OCI-LY7 (cell line): ENCODE measurements at regions not wholly inside any gene's neighbourhood (a gene's known extent, or its start where the extent isn't known, plus 50 kb on each side); places are given as distances from the start of the nearest gene placed in this dataset.

Experiments used
- BruUV-seq: library from RNA; stranded (reverse); fragments of 400-500 nt; replicated peaks from 2 replicates; lab custom pipeline; 2021; lab: Mats Ljungman, UMichigan
- CTCF ChIA-PET: fragments of 300-600 bp; sonication (Branson Sonifier 250); formaldehyde crosslinking; loops from one replicate; lab custom pipeline; 2022; ENCODE audit warnings: antibody characterized with exemption; ENCODE audit not compliant: unreplicated experiment; lab: Charles Lee
- POLR2A ChIA-PET: fragments of 300-600 bp; sonication (Branson Sonifier 250); formaldehyde crosslinking; loops from one replicate; lab custom pipeline; 2022; ENCODE audit warnings: antibody characterized with exemption; lab: Charles Lee
- DNase-seq: peaks from one replicate; pipeline ENCODE4 v3.0.0-alpha.2; 2015; ENCODE audit warnings: low spot score
- H2AFZ ChIP-seq: fragments of 200-600 bp; sonication (generic), shearing (Covaris generic); 2 replicates; pipeline ENCODE4 v1.6.1; 2014; ENCODE audit warnings: mild to moderate bottlenecking, antibody characterized with exemption, low read length, moderate library complexity
- H3K27ac ChIP-seq: fragments of 200-600 bp; sonication (generic); 2 replicates; pipeline ENCODE4 v1.5.1; 2014; ENCODE audit warnings: mixed run types, low read depth, mild to moderate bottlenecking, moderate library complexity, low read length, inconsistent platforms; ENCODE audit not compliant: poor library complexity, severe bottlenecking
- H3K36me3 ChIP-seq: fragments of 200-600 bp; sonication (generic); 2 replicates; pipeline ENCODE4 v1.6.1; 2014; ENCODE audit warnings: mild to moderate bottlenecking, antibody characterized with exemption, low read length, moderate library complexity, mixed read lengths; ENCODE audit not compliant: insufficient read depth
- H3K4me1 ChIP-seq: fragments of 200-600 bp; sonication (generic); 2 replicates; pipeline ENCODE4 v1.5.1; 2014; ENCODE audit warnings: mild to moderate bottlenecking, low read length; ENCODE audit not compliant: insufficient read depth, poor library complexity, severe bottlenecking
- H3K4me2 ChIP-seq: fragments of 200-600 bp; sonication (generic); 2 replicates; pipeline ENCODE4 v1.6.1; 2014; ENCODE audit warnings: mild to moderate bottlenecking, low read length
- H3K4me3 ChIP-seq: fragments of 200-600 bp; sonication (generic); 2 replicates; pipeline ENCODE4 v1.5.1; 2014; ENCODE audit warnings: mild to moderate bottlenecking, low read depth, low read length; ENCODE audit not compliant: poor library complexity, severe bottlenecking
- H3K79me2 ChIP-seq: fragments of 200-600 bp; sonication (generic); 2 replicates; pipeline ENCODE4 v1.6.1; 2016; ENCODE audit warnings: low read depth, mild to moderate bottlenecking, low read length, moderate library complexity, mixed read lengths; ENCODE audit not compliant: insufficient read depth
- H3K9me2 ChIP-seq: fragments of 200-600 bp; sonication (generic); 2 replicates; pipeline ENCODE4 v1.6.1; 2016; ENCODE audit warnings: mild to moderate bottlenecking, low read length, mixed read lengths; ENCODE audit not compliant: insufficient read depth
- H3K9me3 ChIP-seq: fragments of 200-600 bp; sonication (generic); 2 replicates; pipeline ENCODE4 v1.6.1; 2014; ENCODE audit warnings: mild to moderate bottlenecking, mixed run types, low read length, mixed read lengths
- H4K20me1 ChIP-seq: fragments of 200-600 bp; sonication (generic); 2 replicates; pipeline ENCODE4 v1.6.1; 2014; ENCODE audit warnings: mild to moderate bottlenecking, antibody characterized with exemption, low read length, moderate library complexity, mixed read lengths; ENCODE audit not compliant: insufficient read depth
- EZH2phosphoT487 ChIP-seq: fragments of 200-600 bp; sonication (generic); IDR thresholded peaks from 2 replicates; pipeline ENCODE4 v1.6.1; 2018; ENCODE audit warnings: low read depth, borderline replicate concordance, mild to moderate bottlenecking, mixed run types, antibody characterized with exemption, low read length, moderate library complexity, mixed read lengths
- intact Hi-C: fragments of 100-400 bp; cut with micrococcal nuclease; formaldehyde crosslinking; loops from one replicate; pipeline ENCODE4 v1.10.0; 2022; ENCODE audit not compliant: unreplicated experiment
- TF ChIP-seq, protein P1 (sequence below): fragments of 200-600 bp; sonication (generic); conservative IDR thresholded peaks from 2 replicates; pipeline ENCODE4 v1.5.1; 2014; ENCODE audit warnings: mild to moderate bottlenecking, antibody characterized with exemption, low read length, moderate library complexity, mixed read lengths

DNA sequence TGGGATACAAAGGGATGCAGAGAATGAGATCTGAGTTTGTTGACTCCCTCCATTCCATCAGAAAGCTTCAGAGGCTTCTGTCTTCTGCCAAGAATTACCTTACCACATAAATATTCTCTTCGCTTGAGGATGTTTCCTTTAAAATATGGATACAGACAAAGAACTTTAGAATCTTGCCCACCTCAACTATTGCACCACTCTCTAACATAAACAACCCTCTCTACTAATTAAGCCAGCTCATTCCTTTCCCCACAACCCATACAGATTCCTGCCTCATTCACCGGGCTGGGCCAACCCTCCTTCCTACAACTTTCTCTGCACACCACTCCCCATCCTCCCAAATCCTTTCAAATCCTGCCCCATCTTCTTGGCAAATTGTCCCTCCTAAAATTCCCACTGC, 315.8 kb downstream of the RAB28 start:
- POLR2A ChIA-PET: interaction anchor here (0.6 kb wide), 1 partner anchor 12 kb away, joined by 3 read pairs; no protein-coding TSS in a partner anchor
- H3K9me2 ChIP-seq: no peaks in the 10 kb centered on the region
- no peak overlapping the region for H3K4me3 ChIP-seq
- no peak for TF ChIP-seq EZH2phosphoT487
- TF ChIP-seq, protein P1, sequence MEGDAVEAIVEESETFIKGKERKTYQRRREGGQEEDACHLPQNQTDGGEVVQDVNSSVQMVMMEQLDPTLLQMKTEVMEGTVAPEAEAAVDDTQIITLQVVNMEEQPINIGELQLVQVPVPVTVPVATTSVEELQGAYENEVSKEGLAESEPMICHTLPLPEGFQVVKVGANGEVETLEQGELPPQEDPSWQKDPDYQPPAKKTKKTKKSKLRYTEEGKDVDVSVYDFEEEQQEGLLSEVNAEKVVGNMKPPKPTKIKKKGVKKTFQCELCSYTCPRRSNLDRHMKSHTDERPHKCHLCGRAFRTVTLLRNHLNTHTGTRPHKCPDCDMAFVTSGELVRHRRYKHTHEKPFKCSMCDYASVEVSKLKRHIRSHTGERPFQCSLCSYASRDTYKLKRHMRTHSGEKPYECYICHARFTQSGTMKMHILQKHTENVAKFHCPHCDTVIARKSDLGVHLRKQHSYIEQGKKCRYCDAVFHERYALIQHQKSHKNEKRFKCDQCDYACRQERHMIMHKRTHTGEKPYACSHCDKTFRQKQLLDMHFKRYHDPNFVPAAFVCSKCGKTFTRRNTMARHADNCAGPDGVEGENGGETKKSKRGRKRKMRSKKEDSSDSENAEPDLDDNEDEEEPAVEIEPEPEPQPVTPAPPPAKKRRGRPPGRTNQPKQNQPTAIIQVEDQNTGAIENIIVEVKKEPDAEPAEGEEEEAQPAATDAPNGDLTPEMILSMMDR: no peak
- no peak overlapping the region for H2AFZ ChIP-seq
- no peaks in the 10 kb centered on the region for H3K36me3 ChIP-seq
- no peak overlapping the region for H3K27ac ChIP-seq
- CTCF ChIA-PET: interaction anchor here (1.0 kb wide), 1 partner anchor 9 kb away, joined by 3 read pairs; no protein-coding TSS in a partner anchor
- no peaks in the 10 kb centered on the region for H4K20me1 ChIP-seq
- no peak for DNase-seq
- no peaks in the 10 kb centered on the region for H3K9me3 ChIP-seq
- H3K4me2 ChIP-seq: no peak overlapping the region
- BruUV-seq: no TSS peak
- no peaks in the 10 kb centered on the region for H3K4me1 ChIP-seq
- intact Hi-C loops: no loop called here
- H3K79me2 ChIP-seq: no peaks in the 10 kb centered on the region

DNA sequence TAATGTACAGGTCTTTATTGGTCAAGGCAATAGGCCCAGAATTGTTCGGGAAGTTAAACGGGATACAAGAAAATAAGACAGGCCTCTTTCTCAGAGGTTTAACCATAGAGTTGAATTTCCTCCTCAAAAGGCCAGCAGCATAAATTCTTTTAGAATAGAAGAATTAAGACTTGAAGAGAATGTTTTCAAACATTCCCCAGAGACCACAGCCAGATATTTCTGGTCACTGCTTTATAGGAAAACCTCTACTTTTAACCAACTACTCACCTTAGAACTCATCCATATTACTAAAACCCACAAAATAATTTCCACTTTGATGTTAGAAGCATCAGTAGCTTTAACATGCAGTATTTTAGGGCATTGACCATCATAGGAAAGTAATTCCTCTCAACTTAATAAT, 317.9 kb downstream of the RAB28 start:
- no peak overlapping the region for H3K4me3 ChIP-seq
- intact Hi-C loops: no loop called here
- ChIA-PET POLR2A (no interaction called here), CTCF (no interaction called here)
- TF ChIP-seq EZH2phosphoT487: no peak
- no peak for DNase-seq
- no peaks in the 10 kb centered on the region for H3K9me3 ChIP-seq
- no peaks in the 10 kb centered on the region for H3K36me3 ChIP-seq
- H3K79me2 ChIP-seq: no peaks in the 10 kb centered on the region
- BruUV-seq: no TSS peak
- H3K4me1 ChIP-seq: no peaks in the 10 kb centered on the region
- no peak overlapping the region for H2AFZ ChIP-seq
- no peak overlapping the region for H3K27ac ChIP-seq
- H3K4me2 ChIP-seq: no peak overlapping the region
- H3K9me2 ChIP-seq: no peaks in the 10 kb centered on the region
- H4K20me1 ChIP-seq: no peaks in the 10 kb centered on the region

DNA sequence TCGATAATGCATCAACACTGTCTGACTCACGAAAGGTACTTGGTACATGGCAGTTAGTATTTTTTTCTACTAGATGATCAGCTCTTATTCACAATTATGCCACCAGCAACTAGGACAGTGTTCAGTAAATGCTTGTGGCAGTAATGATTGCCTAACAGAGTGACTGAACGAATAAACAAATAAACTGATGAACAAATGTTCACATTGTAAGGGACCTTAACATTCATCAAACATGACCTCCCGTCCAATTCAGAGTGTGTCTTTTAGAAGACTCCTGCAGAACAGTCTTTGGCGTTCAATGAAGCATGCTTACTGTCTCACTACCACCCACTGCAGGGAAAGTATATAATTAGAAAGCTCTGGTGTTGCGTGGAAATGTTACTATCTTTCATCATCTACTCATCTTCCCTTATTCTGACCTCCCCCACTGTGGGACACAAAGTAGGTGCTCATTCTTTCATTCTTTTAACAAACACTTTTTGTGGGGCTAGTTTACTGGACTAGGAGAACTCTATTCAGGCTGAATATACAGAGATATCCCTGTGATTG, 319.3 kb downstream of the RAB28 start:
- intact Hi-C loops: no loop called here
- Histone ChIP-seq H3K79me2 (no peaks in the 10 kb centered on the region), H3K4me2 (no peak overlapping the region), H3K27ac (no peak overlapping the region), H3K9me3 (no peaks in the 10 kb centered on the region), H3K36me3 (no peaks in the 10 kb centered on the region), H4K20me1 (no peaks in the 10 kb centered on the region), H3K4me1 (no peaks in the 10 kb centered on the region), H2AFZ (no peak overlapping the region), H3K4me3 (no peak overlapping the region), H3K9me2 (no peaks in the 10 kb centered on the region)
- no TSS peak for BruUV-seq
- no peak for TF ChIP-seq EZH2phosphoT487
- TF ChIP-seq, protein P1: no peak
- POLR2A ChIA-PET: interaction anchor here (0.6 kb wide), 1 partner anchor 689 kb away, joined by 3 read pairs; no protein-coding TSS in a partner anchor
- CTCF ChIA-PET: no interaction called here
- no peak for DNase-seq
